Nucleus accumbens (tissue), 56 donors: ENCODE measurements at regions not wholly inside any gene's neighbourhood (a gene's known extent, or its start where the extent isn't known, plus 50 kb on each side); places are given as distances from the start of the nearest gene placed in this dataset.

Experiments used
- DNase-seq, 56 donors: peaks; one replicate each; lab custom pipeline; 2025; lab: John Stamatoyannopoulos, UW

GRCh38 chr11:131223198-131223991 is 147.0 kb upstream of the NTM start:
- DNase-seq = no peak

GRCh38 chr11:131228378-131228777 is 142.0 kb upstream of the NTM start:
- no peak for DNase-seq

GRCh38 chr11:131229221-131229620 is 141.2 kb upstream of the NTM start:
- peak in 11 of 56 donors; percentile 3 to 41 (median 10) for DNase-seq

GRCh38 chr11:131231317-131231940 is 139.0 kb upstream of the NTM start:
- DNase-seq = no peak

GRCh38 chr11:131232261-131232660 is 138.2 kb upstream of the NTM start:
- DNase-seq = no peak

GRCh38 chr11:131234221-131234620 is 136.2 kb upstream of the NTM start:
- peak in 1 of 56 donors; percentile 8 for DNase-seq

- peak in 2 of 56 donors; percentile 7 for DNase-seq
Measured at GRCh38 chr11:131235328-131236298, 134.8 kb upstream of the NTM start.

GRCh38 chr11:131240421-131240820 is 130.0 kb upstream of the NTM start:
- DNase-seq = no peak

- no peak for DNase-seq
Measured at GRCh38 chr11:131242476-131243000, 127.9 kb upstream of the NTM start.

GRCh38 chr11:131246156-131246555 is 124.3 kb upstream of the NTM start:
- DNase-seq = no peak

- peak in 49 of 56 donors; percentile 16 to 84 (median 49) for DNase-seq
Measured at GRCh38 chr11:131246663-131247062, 123.8 kb upstream of the NTM start.

- no peak for DNase-seq
Measured at GRCh38 chr11:131248588-131248987, 121.8 kb upstream of the NTM start.

- DNase-seq = no peak
Measured at GRCh38 chr11:131253142-131253655, 117.2 kb upstream of the NTM start.

- DNase-seq = peak in 43 of 56 donors; percentile 5 to 87 (median 50)
Measured at GRCh38 chr11:131253656-131254151, 116.7 kb upstream of the NTM start.

GRCh38 chr11:131254254-131254653 is 116.2 kb upstream of the NTM start:
- no peak for DNase-seq

GRCh38 chr11:131274233-131274632 is 96.2 kb upstream of the NTM start:
- DNase-seq = no peak

- DNase-seq = peak in 23 of 56 donors; percentile 15 to 60 (median 30)
Measured at GRCh38 chr11:131275580-131275979, 94.8 kb upstream of the NTM start.

- peak in 45 of 56 donors; percentile 19 to 85 (median 64) for DNase-seq
Measured at GRCh38 chr11:131278472-131278871, 91.9 kb upstream of the NTM start.

- no peak for DNase-seq
Measured at GRCh38 chr11:131279654-131280384, 90.6 kb upstream of the NTM start.
